Testis (tissue), 2 donors: ENCODE measurements at regions not wholly inside any gene's neighbourhood (a gene's known extent, or its start where the extent isn't known, plus 50 kb on each side); places are given as distances from the start of the nearest gene placed in this dataset.

ENCODE experiments used
- DNase-seq: peaks from one replicate; pipeline ENCODE4 v3.0.0-alpha.2; 2019
- H3K27ac ChIP-seq, 2 donors: fragments of 200-600 bp; sonication (generic); one replicate each; pipeline ENCODE4 v1.5.1; 2019
- H3K27me3 ChIP-seq: fragments of 200-600 bp; sonication (generic); one replicate; pipeline ENCODE4 v1.5.1; 2019
- H3K36me3 ChIP-seq: fragments of 200-600 bp; sonication (generic); one replicate; pipeline ENCODE4 v1.5.1; 2017; ENCODE audit warnings: low read depth; ENCODE audit errors: missing control alignments
- H3K4me1 ChIP-seq: fragments of 200-600 bp; sonication (generic); one replicate; pipeline ENCODE4 v1.5.1; 2019
- H3K4me3 ChIP-seq, 2 donors: fragments of 200-600 bp; sonication (generic); one replicate each; pipeline ENCODE4 v1.5.1; 2017 to 2019
- H3K9me3 ChIP-seq: fragments of 200-600 bp; sonication (generic); one replicate; pipeline ENCODE4 v1.5.1; 2017
- POLR2A ChIP-seq: fragments of 450-650 bp; IDR thresholded peaks from one replicate; pipeline ENCODE4 v1.6.1; 2017; ENCODE audit warnings: antibody characterized with exemption, mild to moderate bottlenecking, moderate library complexity
- WGBS, 2 donors: methylation state at CpG; one replicate each; pipeline ENCODE4 v1.1.5; 2018; 5-methylcytosine and 5-hydroxymethylcytosine counted together
- intact Hi-C: fragments of 100-400 bp; cut with DNase I; formaldehyde crosslinking; loops from one replicate; pipeline ENCODE4 v1.15.1; 2023; ENCODE audit warnings: low total_unique reads
- TF ChIP-seq, protein P1 (sequence below), 3 experiments: fragments of 450-650 bp in 2 of 3; fragments of 200-600 bp in 1 of 3; sonication (generic) in 1 of 3; IDR thresholded peaks; one replicate each; pipeline ENCODE4 v1.5.1; 2016 to 2019; ENCODE audit warnings: antibody characterized with exemption in 3 of 3, mild to moderate bottlenecking in 2 of 3, moderate library complexity in 1 of 3

- intact Hi-C loops: no loop called here
- Histone ChIP-seq H3K36me3 (no peaks in the 10 kb centered on the region), H3K27ac (no peak overlapping the region), H3K27me3 (no peaks in the 10 kb centered on the region), H3K4me3 (no peak overlapping the region), H3K9me3 (no peaks in the 10 kb centered on the region), H3K4me1 (no peaks in the 10 kb centered on the region)
- no peak for DNase-seq
- WGBS, 2 donors: 91 to 97% methylated on average over 2 of the region's 2 CpGs
- TF ChIP-seq POLR2A: no peak
- TF ChIP-seq, protein P1, sequence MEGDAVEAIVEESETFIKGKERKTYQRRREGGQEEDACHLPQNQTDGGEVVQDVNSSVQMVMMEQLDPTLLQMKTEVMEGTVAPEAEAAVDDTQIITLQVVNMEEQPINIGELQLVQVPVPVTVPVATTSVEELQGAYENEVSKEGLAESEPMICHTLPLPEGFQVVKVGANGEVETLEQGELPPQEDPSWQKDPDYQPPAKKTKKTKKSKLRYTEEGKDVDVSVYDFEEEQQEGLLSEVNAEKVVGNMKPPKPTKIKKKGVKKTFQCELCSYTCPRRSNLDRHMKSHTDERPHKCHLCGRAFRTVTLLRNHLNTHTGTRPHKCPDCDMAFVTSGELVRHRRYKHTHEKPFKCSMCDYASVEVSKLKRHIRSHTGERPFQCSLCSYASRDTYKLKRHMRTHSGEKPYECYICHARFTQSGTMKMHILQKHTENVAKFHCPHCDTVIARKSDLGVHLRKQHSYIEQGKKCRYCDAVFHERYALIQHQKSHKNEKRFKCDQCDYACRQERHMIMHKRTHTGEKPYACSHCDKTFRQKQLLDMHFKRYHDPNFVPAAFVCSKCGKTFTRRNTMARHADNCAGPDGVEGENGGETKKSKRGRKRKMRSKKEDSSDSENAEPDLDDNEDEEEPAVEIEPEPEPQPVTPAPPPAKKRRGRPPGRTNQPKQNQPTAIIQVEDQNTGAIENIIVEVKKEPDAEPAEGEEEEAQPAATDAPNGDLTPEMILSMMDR (IDR thresholded peaks at IDR 0.05): no peak
These were observed 128.4 kb upstream of the MC4R start for GRCh38 chr18:60500960-60501359.

DNA sequence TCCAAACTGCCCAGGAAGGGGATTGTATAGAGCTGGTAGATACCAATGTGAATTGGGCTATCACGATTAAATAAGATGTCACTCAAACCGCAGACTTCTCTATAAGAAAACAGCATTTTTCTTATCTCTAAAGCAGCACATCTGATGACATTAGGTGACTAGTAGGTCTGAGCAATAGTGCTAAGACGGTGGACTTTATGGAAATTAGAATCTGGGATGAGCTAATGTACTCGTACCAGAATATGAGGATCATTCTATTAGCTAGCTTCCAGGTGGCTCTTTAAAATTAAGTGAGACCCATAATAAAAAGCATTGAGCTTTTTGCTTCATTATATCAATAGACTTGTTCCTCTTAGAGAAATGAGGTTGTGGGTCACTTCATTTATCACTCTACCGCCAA is 130.0 kb upstream of the MC4R start:
- WGBS, 2 donors: 83 to 89% methylated on average over 5 of the region's 5 CpGs
- no peaks in the 10 kb centered on the region for H3K36me3 ChIP-seq
- DNase-seq: no peak
- no peak overlapping the region for H3K4me3 ChIP-seq
- intact Hi-C loops: no loop called here
- TF ChIP-seq, protein P1 (IDR thresholded peaks at IDR 0.05): no peak
- TF ChIP-seq POLR2A: no peak
- H3K9me3 ChIP-seq: no peaks in the 10 kb centered on the region
- H3K4me1 ChIP-seq: no peaks in the 10 kb centered on the region
- no peak overlapping the region for H3K27ac ChIP-seq
- H3K27me3 ChIP-seq: no peaks in the 10 kb centered on the region

DNA sequence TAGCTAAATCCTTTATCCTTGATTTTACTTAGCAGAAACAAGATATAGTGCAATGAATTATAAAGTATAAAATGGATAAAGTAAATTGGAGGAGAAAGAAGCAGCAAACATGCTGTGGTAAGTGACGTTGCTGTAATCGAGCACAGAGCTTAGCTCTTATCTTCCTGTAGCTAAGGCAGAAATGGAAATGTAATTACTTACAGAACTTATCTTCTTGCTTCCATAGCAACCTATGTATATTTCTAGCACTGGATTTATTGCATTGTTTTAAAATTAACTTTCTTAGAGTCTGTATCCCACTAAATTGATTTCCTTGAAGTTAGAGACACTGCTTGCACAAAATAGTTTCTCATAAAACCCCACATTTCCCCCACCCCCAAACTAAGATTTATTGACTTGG is 130.6 kb upstream of the MC4R start:
- DNase-seq: no peak
- TF ChIP-seq POLR2A: no peak
- TF ChIP-seq, protein P1 (IDR thresholded peaks at IDR 0.05): no peak
- H3K36me3 ChIP-seq: no peaks in the 10 kb centered on the region
- no peak overlapping the region for H3K27ac ChIP-seq
- no peak overlapping the region for H3K4me3 ChIP-seq
- intact Hi-C loops: no loop called here
- H3K27me3 ChIP-seq: no peaks in the 10 kb centered on the region
- no peaks in the 10 kb centered on the region for H3K4me1 ChIP-seq
- WGBS, 2 donors: 50 to 56% methylated on average over 2 of the region's 2 CpGs
- no peaks in the 10 kb centered on the region for H3K9me3 ChIP-seq

GRCh38 chr18:60506190-60506589 is 133.6 kb upstream of the MC4R start:
- no peaks in the 10 kb centered on the region for H3K36me3 ChIP-seq
- no peak overlapping the region for H3K27ac ChIP-seq
- DNase-seq: no peak
- no peak for TF ChIP-seq POLR2A
- TF ChIP-seq, protein P1 (IDR thresholded peaks at IDR 0.05): no peak
- no peaks in the 10 kb centered on the region for H3K9me3 ChIP-seq
- no peaks in the 10 kb centered on the region for H3K27me3 ChIP-seq
- intact Hi-C loops: no loop called here
- 72 to 88% methylated on average over 1 of the region's 1 CpG for WGBS, 2 donors
- no peaks in the 10 kb centered on the region for H3K4me1 ChIP-seq
- H3K4me3 ChIP-seq: no peak overlapping the region

- H3K27me3 ChIP-seq: no peaks in the 10 kb centered on the region
- no peak for TF ChIP-seq POLR2A
- TF ChIP-seq, protein P1 (IDR thresholded peaks at IDR 0.05): no peak
- 58 to 64% methylated on average over 4 of the region's 4 CpGs for WGBS, 2 donors
- no peak overlapping the region for H3K27ac ChIP-seq
- H3K9me3 ChIP-seq: no peaks in the 10 kb centered on the region
- DNase-seq: no peak
- H3K4me1 ChIP-seq: no peaks in the 10 kb centered on the region
- intact Hi-C loops: no loop called here
- H3K36me3 ChIP-seq: no peaks in the 10 kb centered on the region
- no peak overlapping the region for H3K4me3 ChIP-seq
These were observed 134.1 kb upstream of the MC4R start for GRCh38 chr18:60506682-60507081.
